GM12878 (cell line): ENCODE measurements at regions not wholly inside any gene's neighbourhood (a gene's known extent, or its start where the extent isn't known, plus 50 kb on each side); places are given as distances from the start of the nearest gene placed in this dataset.

Source experiments
- ATAC-seq: fragments of 200-7000 bp; cut with Tn5 transposase; 3 replicates; pipeline ENCODE4 v1.9.1; 2020; ENCODE audit warnings: mild to moderate bottlenecking, moderate library complexity
- BruUV-seq: library from RNA; stranded (reverse); fragments of 400-500 nt; replicated peaks from 2 replicates; lab custom pipeline; 2021; lab: Mats Ljungman, UMichigan
- CTCF ChIA-PET: fragments of 300-600 bp; sonication (Branson Sonifier 250); formaldehyde crosslinking; extraction: SDS; loops from one replicate; lab custom pipeline; 2021; ENCODE audit warnings: inconsistent platforms; lab: Yijun Ruan, JAX
- POLR2A ChIA-PET: fragments of 350-600 bp; formaldehyde crosslinking; extraction: SDS; loops from one replicate; lab custom pipeline; 2021; ENCODE audit warnings: inconsistent platforms; lab: Charles Lee
- RAD21 ChIA-PET: fragments of 300-600 bp; sonication (Branson Sonifier 250); formaldehyde crosslinking; loops from one replicate; lab custom pipeline; 2023; ENCODE audit warnings: antibody characterized with exemption; ENCODE audit not compliant: unreplicated experiment; lab: Charles Lee
- SMC1A ChIA-PET: fragments of 300-600 bp; sonication (Branson Sonifier 250); formaldehyde crosslinking; loops from one replicate; lab custom pipeline; 2023; ENCODE audit not compliant: unreplicated experiment, uncharacterized antibody; lab: Charles Lee
- DNase-seq: peaks from one replicate; pipeline ENCODE4 v3.0.0-alpha.2; 2011; ENCODE audit warnings: low read depth, low spot score
- FAIRE-seq: peaks from 3 replicates; lab custom pipeline; 2011; peaks lifted over from hg19 to GRCh38; lab: Jason Lieb, UNC
- H2AFZ ChIP-seq: 2 replicates; pipeline ENCODE4 v1.6.0; 2011; ENCODE audit warnings: low read depth, low read length, control low read depth; ENCODE audit not compliant: control insufficient read depth
- H3K27ac ChIP-seq: 2 replicates; pipeline ENCODE4 v1.5.1; 2011; ENCODE audit warnings: control low read depth; ENCODE audit not compliant: control insufficient read depth, insufficient read depth
- H3K27me3 ChIP-seq, 2 experiments: replicated peaks in 1 of 2; 2 replicates each; pipeline versions ENCODE4 v1.6.0 to v1.6.1; 2011; ENCODE audit warnings: low read length in 1 of 2; ENCODE audit not compliant: control insufficient read depth in 2 of 2, insufficient read depth in 2 of 2
- H3K36me3 ChIP-seq, 2 experiments: 2 replicates each; pipeline ENCODE4 v1.5.1; 2011; ENCODE audit warnings: low read length in 1 of 2; ENCODE audit not compliant: control insufficient read depth in 2 of 2, insufficient read depth in 2 of 2
- H3K4me1 ChIP-seq: 2 replicates; pipeline ENCODE4 v1.6.1; 2011; ENCODE audit warnings: mild to moderate bottlenecking, low read length, moderate library complexity, mixed read lengths; ENCODE audit not compliant: control insufficient read depth, insufficient read depth
- H3K4me2 ChIP-seq: 2 replicates; pipeline ENCODE4 v1.6.0; 2011; ENCODE audit warnings: control low read depth; ENCODE audit not compliant: control insufficient read depth, insufficient read depth
- H3K4me3 ChIP-seq: fragments of 200-600 bp; sonication (generic); 2 replicates; pipeline ENCODE4 v1.5.1; 2016
- H3K79me2 ChIP-seq: 2 replicates; pipeline ENCODE4 v1.6.0; 2011; ENCODE audit warnings: low read length; ENCODE audit not compliant: control insufficient read depth, insufficient read depth
- H3K9ac ChIP-seq: 2 replicates; pipeline ENCODE4 v1.8.0; 2011; ENCODE audit warnings: low read length, control low read depth, mixed read lengths; ENCODE audit not compliant: control insufficient read depth, insufficient read depth
- H3K9me3 ChIP-seq: replicated peaks from 3 replicates; pipeline ENCODE4 v1.5.1; 2011; ENCODE audit warnings: mild to moderate bottlenecking, low read length; ENCODE audit not compliant: control insufficient read depth, insufficient read depth
- H4K20me1 ChIP-seq: 2 replicates; pipeline ENCODE4 v1.6.0; 2011; ENCODE audit not compliant: control insufficient read depth, insufficient read depth
- BMI1 ChIP-seq: fragments of 450-650 bp; IDR thresholded peaks from 2 replicates; pipeline ENCODE4 v1.6.1; 2016; ENCODE audit warnings: mild to moderate bottlenecking, moderate library complexity, borderline replicate concordance
- CREM ChIP-seq: IDR thresholded peaks from 2 replicates; pipeline ENCODE4 v1.6.1; 2014; ENCODE audit warnings: antibody characterized with exemption, low read depth
- GATAD2B ChIP-seq: fragments of 450-650 bp; conservative IDR thresholded peaks from 2 replicates; pipeline ENCODE4 v1.6.1; 2017; ENCODE audit warnings: low read depth, mild to moderate bottlenecking, moderate library complexity
- HCFC1 ChIP-seq: fragments of 150-350 bp; IDR thresholded peaks from 2 replicates; pipeline ENCODE4 v1.6.1; 2014; ENCODE audit warnings: low read length
- MEF2A ChIP-seq: IDR thresholded peaks from 2 replicates; pipeline ENCODE4 v1.6.1; 2011; ENCODE audit warnings: low read depth, mild to moderate bottlenecking, low read length, moderate library complexity; ENCODE audit not compliant: insufficient read depth
- MTA3 ChIP-seq: IDR thresholded peaks from 2 replicates; pipeline ENCODE4 v1.6.1; 2012; ENCODE audit warnings: low read length, inconsistent platforms, borderline replicate concordance
- NRF1 ChIP-seq: conservative IDR thresholded peaks from 2 replicates; pipeline ENCODE4 v1.6.1; 2011; ENCODE audit warnings: mild to moderate bottlenecking, low read depth, low read length, improper control_type of control experiment
- PML ChIP-seq: IDR thresholded peaks from 2 replicates; pipeline ENCODE4 v1.6.1; 2012; ENCODE audit warnings: low read length, inconsistent platforms
- POLR2AphosphoS2 ChIP-seq: IDR thresholded peaks from 2 replicates; pipeline ENCODE4 v1.6.1; 2011; ENCODE audit warnings: low read depth, mild to moderate bottlenecking, low read length, improper control_type of control experiment, moderate library complexity
- TAF1 ChIP-seq: IDR thresholded peaks from 2 replicates; pipeline ENCODE4 v1.6.1; 2011; ENCODE audit warnings: mild to moderate bottlenecking, low read depth, low read length, borderline replicate concordance
- TCF12 ChIP-seq: IDR thresholded peaks from 2 replicates; pipeline ENCODE4 v1.6.1; 2011; ENCODE audit warnings: low read depth, mild to moderate bottlenecking, low read length
- YBX1 ChIP-seq: fragments of 450-650 bp; IDR thresholded peaks from 2 replicates; pipeline ENCODE4 v1.6.1; 2016; ENCODE audit warnings: antibody characterized with exemption
- ZNF207 ChIP-seq: fragments of 450-650 bp; IDR thresholded peaks from 2 replicates; pipeline ENCODE4 v1.6.1; 2014; ENCODE audit warnings: antibody characterized with exemption, mild to moderate bottlenecking, borderline replicate concordance
- ZNF622 ChIP-seq: fragments of 450-650 bp; IDR thresholded peaks from 2 replicates; pipeline ENCODE4 v1.6.1; 2017; ENCODE audit warnings: mild to moderate bottlenecking, inconsistent platforms
- WGBS: methylation state at CpG from one replicate; pipeline ENCODE4 v1.1.6; 2016; ENCODE audit warnings: low lambda C conversion rate; ENCODE audit not compliant: insufficient replicate concordance, insufficient coverage; ENCODE audit errors: missing lambda C conversion rate; 5-methylcytosine and 5-hydroxymethylcytosine counted together
- in situ Hi-C: fragments of 300-500 bp; cut with MboI; formaldehyde crosslinking; loops from 9 replicates; pipeline ENCODE4 v1.14.3; 2018; ENCODE audit warnings: mixed read lengths
- intact Hi-C: fragments of 100-400 bp; cut with micrococcal nuclease; formaldehyde crosslinking; loops from one replicate; pipeline ENCODE4 v1.14.2; 2022; ENCODE audit not compliant: unreplicated experiment
- TF ChIP-seq, protein P1 (sequence below): fragments of 450-650 bp; IDR thresholded peaks from 2 replicates; pipeline ENCODE4 v1.6.1; 2017; ENCODE audit warnings: borderline replicate concordance
- TF ChIP-seq, protein P2 (sequence below): fragments of 450-650 bp; formaldehyde crosslinking; IDR thresholded peaks from 2 replicates; pipeline ENCODE4 v1.5.0; 2022; ENCODE audit warnings: mild to moderate bottlenecking, missing genetic modification characterization
- TF ChIP-seq, protein P3 (sequence below): fragments of 450-650 bp; IDR thresholded peaks from 2 replicates; pipeline ENCODE4 v1.6.1; 2017; ENCODE audit warnings: mild to moderate bottlenecking, moderate library complexity

DNA sequence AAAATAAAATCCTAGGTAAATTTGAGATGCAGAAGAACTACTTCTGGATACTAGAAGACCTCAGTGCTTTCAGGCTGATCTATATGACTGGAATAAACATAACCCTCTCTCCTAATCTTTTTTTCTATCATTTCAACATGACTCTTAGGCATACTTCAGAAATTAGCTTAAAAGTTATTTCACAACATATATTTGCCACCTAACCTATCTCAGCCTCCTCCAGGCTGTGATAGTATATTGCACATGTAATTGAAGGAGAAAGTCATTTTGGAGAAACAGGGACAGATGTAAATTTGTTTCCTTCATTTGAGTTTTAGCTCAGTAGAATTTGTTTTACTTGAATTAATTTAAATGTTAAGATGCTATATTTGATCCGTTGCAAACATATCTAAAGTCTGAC lies 1932.3 kb upstream of the CDH6 start:
- intact Hi-C loops (no loop called here), in situ Hi-C loops (no loop called here)
- ATAC-seq: no peak
- no peak overlapping the region for H3K27ac ChIP-seq
- no peak overlapping the region for H3K4me3 ChIP-seq
- no peak for FAIRE-seq
- H3K9me3 ChIP-seq: no peaks in the 10 kb centered on the region
- no peaks in the 10 kb centered on the region for H3K4me1 ChIP-seq
- H3K9ac ChIP-seq: no peak overlapping the region
- H2AFZ ChIP-seq: no peak overlapping the region
- no peaks in the 10 kb centered on the region for H3K79me2 ChIP-seq
- no peaks in the 10 kb centered on the region for H3K27me3 ChIP-seq
- CTCF ChIA-PET: no interaction called here
- RAD21 ChIA-PET: no interaction called here
- no peak for DNase-seq
- H3K36me3 ChIP-seq: no peaks in the 10 kb centered on the region
- POLR2A ChIA-PET: no interaction called here
- no peaks in the 10 kb centered on the region for H4K20me1 ChIP-seq
- no peak overlapping the region for H3K4me2 ChIP-seq
- SMC1A ChIA-PET: no interaction called here
- 5% methylated on average over 1 of the region's 1 CpG for WGBS
- no TSS peak for BruUV-seq
- TF ChIP-seq TCF12 (no peak), PML (no peak), POLR2AphosphoS2 (no peak), ZNF207 (no peak), BMI1 (no peak), ZNF622 (no peak), TAF1 (no peak), GATAD2B (no peak), NRF1 (no peak), YBX1 (no peak), HCFC1 (no peak), CREM (no peak), MTA3 (no peak), MEF2A (no peak)
- TF ChIP-seq, protein P1, sequence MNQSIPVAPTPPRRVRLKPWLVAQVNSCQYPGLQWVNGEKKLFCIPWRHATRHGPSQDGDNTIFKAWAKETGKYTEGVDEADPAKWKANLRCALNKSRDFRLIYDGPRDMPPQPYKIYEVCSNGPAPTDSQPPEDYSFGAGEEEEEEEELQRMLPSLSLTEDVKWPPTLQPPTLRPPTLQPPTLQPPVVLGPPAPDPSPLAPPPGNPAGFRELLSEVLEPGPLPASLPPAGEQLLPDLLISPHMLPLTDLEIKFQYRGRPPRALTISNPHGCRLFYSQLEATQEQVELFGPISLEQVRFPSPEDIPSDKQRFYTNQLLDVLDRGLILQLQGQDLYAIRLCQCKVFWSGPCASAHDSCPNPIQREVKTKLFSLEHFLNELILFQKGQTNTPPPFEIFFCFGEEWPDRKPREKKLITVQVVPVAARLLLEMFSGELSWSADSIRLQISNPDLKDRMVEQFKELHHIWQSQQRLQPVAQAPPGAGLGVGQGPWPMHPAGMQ: no peak
- TF ChIP-seq, protein P2, sequence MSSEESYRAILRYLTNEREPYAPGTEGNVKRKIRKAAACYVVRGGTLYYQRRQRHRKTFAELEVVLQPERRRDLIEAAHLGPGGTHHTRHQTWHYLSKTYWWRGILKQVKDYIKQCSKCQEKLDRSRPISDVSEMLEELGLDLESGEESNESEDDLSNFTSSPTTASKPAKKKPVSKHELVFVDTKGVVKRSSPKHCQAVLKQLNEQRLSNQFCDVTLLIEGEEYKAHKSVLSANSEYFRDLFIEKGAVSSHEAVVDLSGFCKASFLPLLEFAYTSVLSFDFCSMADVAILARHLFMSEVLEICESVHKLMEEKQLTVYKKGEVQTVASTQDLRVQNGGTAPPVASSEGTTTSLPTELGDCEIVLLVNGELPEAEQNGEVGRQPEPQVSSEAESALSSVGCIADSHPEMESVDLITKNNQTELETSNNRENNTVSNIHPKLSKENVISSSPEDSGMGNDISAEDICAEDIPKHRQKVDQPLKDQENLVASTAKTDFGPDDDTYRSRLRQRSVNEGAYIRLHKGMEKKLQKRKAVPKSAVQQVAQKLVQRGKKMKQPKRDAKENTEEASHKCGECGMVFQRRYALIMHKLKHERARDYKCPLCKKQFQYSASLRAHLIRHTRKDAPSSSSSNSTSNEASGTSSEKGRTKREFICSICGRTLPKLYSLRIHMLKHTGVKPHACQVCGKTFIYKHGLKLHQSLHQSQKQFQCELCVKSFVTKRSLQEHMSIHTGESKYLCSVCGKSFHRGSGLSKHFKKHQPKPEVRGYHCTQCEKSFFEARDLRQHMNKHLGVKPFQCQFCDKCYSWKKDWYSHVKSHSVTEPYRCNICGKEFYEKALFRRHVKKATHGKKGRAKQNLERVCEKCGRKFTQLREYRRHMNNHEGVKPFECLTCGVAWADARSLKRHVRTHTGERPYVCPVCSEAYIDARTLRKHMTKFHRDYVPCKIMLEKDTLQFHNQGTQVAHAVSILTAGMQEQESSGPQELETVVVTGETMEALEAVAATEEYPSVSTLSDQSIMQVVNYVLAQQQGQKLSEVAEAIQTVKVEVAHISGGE (CRISPR knock-in tag): no peak
- TF ChIP-seq, protein P3, sequence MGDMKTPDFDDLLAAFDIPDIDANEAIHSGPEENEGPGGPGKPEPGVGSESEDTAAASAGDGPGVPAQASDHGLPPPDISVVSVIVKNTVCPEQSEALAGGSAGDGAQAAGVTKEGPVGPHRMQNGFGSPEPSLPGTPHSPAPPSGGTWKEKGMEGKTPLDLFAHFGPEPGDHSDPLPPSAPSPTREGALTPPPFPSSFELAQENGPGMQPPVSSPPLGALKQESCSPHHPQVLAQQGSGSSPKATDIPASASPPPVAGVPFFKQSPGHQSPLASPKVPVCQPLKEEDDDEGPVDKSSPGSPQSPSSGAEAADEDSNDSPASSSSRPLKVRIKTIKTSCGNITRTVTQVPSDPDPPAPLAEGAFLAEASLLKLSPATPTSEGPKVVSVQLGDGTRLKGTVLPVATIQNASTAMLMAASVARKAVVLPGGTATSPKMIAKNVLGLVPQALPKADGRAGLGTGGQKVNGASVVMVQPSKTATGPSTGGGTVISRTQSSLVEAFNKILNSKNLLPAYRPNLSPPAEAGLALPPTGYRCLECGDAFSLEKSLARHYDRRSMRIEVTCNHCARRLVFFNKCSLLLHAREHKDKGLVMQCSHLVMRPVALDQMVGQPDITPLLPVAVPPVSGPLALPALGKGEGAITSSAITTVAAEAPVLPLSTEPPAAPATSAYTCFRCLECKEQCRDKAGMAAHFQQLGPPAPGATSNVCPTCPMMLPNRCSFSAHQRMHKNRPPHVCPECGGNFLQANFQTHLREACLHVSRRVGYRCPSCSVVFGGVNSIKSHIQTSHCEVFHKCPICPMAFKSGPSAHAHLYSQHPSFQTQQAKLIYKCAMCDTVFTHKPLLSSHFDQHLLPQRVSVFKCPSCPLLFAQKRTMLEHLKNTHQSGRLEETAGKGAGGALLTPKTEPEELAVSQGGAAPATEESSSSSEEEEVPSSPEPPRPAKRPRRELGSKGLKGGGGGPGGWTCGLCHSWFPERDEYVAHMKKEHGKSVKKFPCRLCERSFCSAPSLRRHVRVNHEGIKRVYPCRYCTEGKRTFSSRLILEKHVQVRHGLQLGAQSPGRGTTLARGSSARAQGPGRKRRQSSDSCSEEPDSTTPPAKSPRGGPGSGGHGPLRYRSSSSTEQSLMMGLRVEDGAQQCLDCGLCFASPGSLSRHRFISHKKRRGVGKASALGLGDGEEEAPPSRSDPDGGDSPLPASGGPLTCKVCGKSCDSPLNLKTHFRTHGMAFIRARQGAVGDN: no peak
